ENCODE measurements at regions not wholly inside any gene's neighbourhood (a gene's known extent, or its start where the extent isn't known, plus 50 kb on each side); places are given as distances from the start of the nearest gene placed in this dataset.
A peak's percentile ranks its signal among the peaks of the same experiment; 100 is the strongest.

- H3K36me3 ChIP-seq (replicated peaks in 1 of 2; ENCODE audit: control insufficient read depth in 2 of 2, insufficient read depth in 2 of 2, low read length in 2 of 2): peaks cover 0 to 2% of the 10 kb centered on the region in 2 donors
- no peak overlapping the region for H3K27ac ChIP-seq (replicated peaks; ENCODE audit: low read length)
- no peak overlapping the region for H2BK12ac ChIP-seq (ENCODE audit: low read length)
- H3K9me3 ChIP-seq (replicated peaks in 1 of 2; ENCODE audit: control insufficient read depth in 2 of 2, insufficient read depth in 1 of 2, low read depth in 1 of 2, low read length in 2 of 2): peaks cover 2 to 6% of the 10 kb centered on the region in 2 donors
- no peak overlapping the region for H2AK5ac ChIP-seq (ENCODE audit: low read depth, low read length)
- no peak overlapping the region for H3K4me2 ChIP-seq (ENCODE audit: insufficient read depth, low read length, poor library complexity, severe bottlenecking)
- no peaks in the 10 kb centered on the region for H3K79me1 ChIP-seq (ENCODE audit: low read depth, low read length)
- DNase-seq (ENCODE audit: low spot score): no peak
- H3K4me3 ChIP-seq (ENCODE audit: low read length in 2 of 2): no peak overlapping the region
- no peak overlapping the region for H2BK120ac ChIP-seq (ENCODE audit: low read depth, low read length)
- no peak overlapping the region for H3K4ac ChIP-seq (ENCODE audit: low read length)
- no peak overlapping the region for H3K14ac ChIP-seq (ENCODE audit: low read length)
- H4K8ac ChIP-seq (ENCODE audit: low read depth, low read length): no peak overlapping the region
- no peak overlapping the region for H2BK15ac ChIP-seq (ENCODE audit: low read length)
- H3K27me3 ChIP-seq (ENCODE audit: control insufficient read depth in 3 of 3, insufficient read depth in 3 of 3, low read depth in 1 of 3, low read length in 3 of 3): peaks cover 0 to 4% (median 0%) of the 10 kb centered on the region in 3 experiments
- no peak overlapping the region for H4K91ac ChIP-seq (ENCODE audit: low read depth, low read length, poor library complexity)
- H3K18ac ChIP-seq (ENCODE audit: low read length): no peak overlapping the region
- WGBS, 2 donors (ENCODE audit: extremely low coverage in 2 of 2, insufficient read length in 2 of 2, insufficient replicate concordance in 1 of 2): no CpG with 5 or more reads among the region's 2 CpGs
- H3K4me1 ChIP-seq (ENCODE audit: control insufficient read depth in 2 of 2, insufficient read depth in 1 of 2, low read depth in 1 of 2, low read length in 2 of 2): peaks cover 0 to 3% of the 10 kb centered on the region in 2 donors
- H2AFZ ChIP-seq (ENCODE audit: low read length): no peak overlapping the region
- no peak overlapping the region for H3K23ac ChIP-seq (ENCODE audit: low read depth, low read length, poor library complexity)
- H2BK5ac ChIP-seq (ENCODE audit: low read length): no peak overlapping the region
- no peak overlapping the region for H3K9ac ChIP-seq (ENCODE audit: low read depth, low read length, poor library complexity)
Observed at GRCh38 chr10:71912431-71912830, 51.8 kb upstream of the CHST3 start.

- H3K36me3 ChIP-seq (replicated peaks in 1 of 2; ENCODE audit: control insufficient read depth in 2 of 2, insufficient read depth in 2 of 2, low read length in 2 of 2): peaks cover 0 to 2% of the 10 kb centered on the region in 2 donors
- H4K8ac ChIP-seq (ENCODE audit: low read depth, low read length): no peak overlapping the region
- WGBS, 2 donors (ENCODE audit: extremely low coverage in 2 of 2, insufficient read length in 2 of 2, insufficient replicate concordance in 1 of 2): no CpG with 5 or more reads among the region's 10 CpGs
- no peak overlapping the region for H3K27ac ChIP-seq (replicated peaks; ENCODE audit: low read length)
- no peak for DNase-seq (ENCODE audit: low spot score)
- no peak overlapping the region for H2BK15ac ChIP-seq (ENCODE audit: low read length)
- H3K27me3 ChIP-seq (ENCODE audit: control insufficient read depth in 3 of 3, insufficient read depth in 3 of 3, low read depth in 1 of 3, low read length in 3 of 3): peaks cover 0 to 4% (median 0%) of the 10 kb centered on the region in 3 experiments
- peaks cover 2 to 7% of the 10 kb centered on the region in 2 donors for H3K9me3 ChIP-seq (replicated peaks in 1 of 2; ENCODE audit: control insufficient read depth in 2 of 2, insufficient read depth in 1 of 2, low read depth in 1 of 2, low read length in 2 of 2)
- peak overlapping the region; percentile 6 for H2AFZ ChIP-seq (ENCODE audit: low read length)
- H3K18ac ChIP-seq (ENCODE audit: low read length): peak overlapping the region; percentile 2
- H3K4me1 ChIP-seq (ENCODE audit: control insufficient read depth in 2 of 2, insufficient read depth in 1 of 2, low read depth in 1 of 2, low read length in 2 of 2): peaks cover 0 to 3% of the 10 kb centered on the region in 2 donors
- no peak overlapping the region for H4K91ac ChIP-seq (ENCODE audit: low read depth, low read length, poor library complexity)
- no peak overlapping the region for H2AK5ac ChIP-seq (ENCODE audit: low read depth, low read length)
- H3K14ac ChIP-seq (ENCODE audit: low read length): no peak overlapping the region
- no peak overlapping the region for H3K4me3 ChIP-seq (ENCODE audit: low read length in 2 of 2)
- H3K23ac ChIP-seq (ENCODE audit: low read depth, low read length, poor library complexity): no peak overlapping the region
- no peak overlapping the region for H2BK120ac ChIP-seq (ENCODE audit: low read depth, low read length)
- H2BK5ac ChIP-seq (ENCODE audit: low read length): no peak overlapping the region
- no peak overlapping the region for H3K4ac ChIP-seq (ENCODE audit: low read length)
- no peak overlapping the region for H3K4me2 ChIP-seq (ENCODE audit: insufficient read depth, low read length, poor library complexity, severe bottlenecking)
- H3K9ac ChIP-seq (ENCODE audit: low read depth, low read length, poor library complexity): no peak overlapping the region
- H2BK12ac ChIP-seq (ENCODE audit: low read length): no peak overlapping the region
- H3K79me1 ChIP-seq (ENCODE audit: low read depth, low read length): no peaks in the 10 kb centered on the region
Observed at GRCh38 chr10:71911296-71911953, 52.8 kb upstream of the CHST3 start.

DNA sequence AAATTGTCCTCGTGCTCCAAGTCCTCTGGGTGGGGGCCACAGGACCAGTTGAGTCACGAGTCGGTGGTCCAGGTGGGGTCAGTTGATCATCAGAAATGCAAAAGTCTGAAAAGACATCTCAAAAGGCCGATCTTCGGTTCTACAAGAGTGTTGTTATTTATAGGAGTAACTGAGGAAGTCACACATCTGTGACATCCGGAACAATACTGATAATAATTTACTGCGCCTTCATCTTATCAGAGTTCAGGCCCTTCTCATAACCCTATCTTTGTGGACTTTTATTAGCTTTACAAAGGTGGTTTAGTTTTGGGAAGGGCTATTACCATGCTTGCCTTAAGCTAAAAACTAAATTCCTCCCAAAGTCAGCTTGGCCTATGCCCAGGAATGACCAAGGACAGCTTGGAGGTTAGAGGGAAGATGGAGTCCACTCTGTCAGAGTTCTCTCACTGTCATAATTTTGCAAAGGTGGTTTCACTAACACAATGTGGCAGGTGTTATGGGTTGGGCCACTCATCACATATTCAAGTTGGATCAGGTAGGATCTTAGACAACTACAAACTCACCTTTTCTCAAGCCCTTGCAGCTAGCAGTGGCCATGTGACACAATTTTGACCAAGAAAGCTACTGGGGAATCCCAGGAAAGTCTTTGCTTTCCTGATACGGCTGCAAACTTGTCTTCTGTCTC lies 54.7 kb upstream of the CHST3 start:
- Histone ChIP-seq H3K4me1 (ENCODE audit: control insufficient read depth in 2 of 2, insufficient read depth in 1 of 2, low read depth in 1 of 2, low read length in 2 of 2) (peaks cover 0 to 3% of the 10 kb centered on the region in 2 donors), H2BK15ac (ENCODE audit: low read length) (no peak overlapping the region), H4K91ac (ENCODE audit: low read depth, low read length, poor library complexity) (no peak overlapping the region), H2BK5ac (ENCODE audit: low read length) (no peak overlapping the region), H3K79me1 (ENCODE audit: low read depth, low read length) (no peaks in the 10 kb centered on the region), H2AK5ac (ENCODE audit: low read depth, low read length) (no peak overlapping the region), H3K27me3 (ENCODE audit: control insufficient read depth in 3 of 3, insufficient read depth in 3 of 3, low read depth in 1 of 3, low read length in 3 of 3) (peaks cover 0 to 4% (median 0%) of the 10 kb centered on the region in 3 experiments), H4K8ac (ENCODE audit: low read depth, low read length) (no peak overlapping the region), H2AFZ (ENCODE audit: low read length) (no peak overlapping the region), H3K4ac (ENCODE audit: low read length) (no peak overlapping the region), H2BK120ac (ENCODE audit: low read depth, low read length) (no peak overlapping the region), H3K9ac (ENCODE audit: low read depth, low read length, poor library complexity) (no peak overlapping the region), H3K14ac (ENCODE audit: low read length) (no peak overlapping the region), H3K4me2 (ENCODE audit: insufficient read depth, low read length, poor library complexity, severe bottlenecking) (no peak overlapping the region), H3K18ac (ENCODE audit: low read length) (no peak overlapping the region), H3K23ac (ENCODE audit: low read depth, low read length, poor library complexity) (no peak overlapping the region), H3K27ac (replicated peaks; ENCODE audit: low read length) (no peak overlapping the region), H3K36me3 (replicated peaks in 1 of 2; ENCODE audit: control insufficient read depth in 2 of 2, insufficient read depth in 2 of 2, low read length in 2 of 2) (no peaks in the 10 kb centered on the region), H2BK12ac (ENCODE audit: low read length) (no peak overlapping the region), H3K4me3 (ENCODE audit: low read length in 2 of 2) (no peak overlapping the region), H3K9me3 (replicated peaks in 1 of 2; ENCODE audit: control insufficient read depth in 2 of 2, insufficient read depth in 1 of 2, low read depth in 1 of 2, low read length in 2 of 2) (peaks cover 2 to 5% of the 10 kb centered on the region in 2 donors)
- WGBS, 2 donors (ENCODE audit: extremely low coverage in 2 of 2, insufficient read length in 2 of 2, insufficient replicate concordance in 1 of 2): no CpG with 5 or more reads among the region's 8 CpGs
- no peak for DNase-seq (ENCODE audit: low spot score)

- no peak overlapping the region for H3K14ac ChIP-seq (ENCODE audit: low read length)
- no peak for DNase-seq (ENCODE audit: low spot score)
- no peak overlapping the region for H2BK5ac ChIP-seq (ENCODE audit: low read length)
- no peak overlapping the region for H3K4me3 ChIP-seq (ENCODE audit: low read length in 2 of 2)
- no peak overlapping the region for H4K8ac ChIP-seq (ENCODE audit: low read depth, low read length)
- no peak overlapping the region for H3K18ac ChIP-seq (ENCODE audit: low read length)
- no peak overlapping the region for H3K4me2 ChIP-seq (ENCODE audit: insufficient read depth, low read length, poor library complexity, severe bottlenecking)
- no peak overlapping the region for H2BK120ac ChIP-seq (ENCODE audit: low read depth, low read length)
- H2AFZ ChIP-seq (ENCODE audit: low read length): no peak overlapping the region
- no peak overlapping the region for H3K27ac ChIP-seq (replicated peaks; ENCODE audit: low read length)
- no peaks in the 10 kb centered on the region for H3K36me3 ChIP-seq (replicated peaks in 1 of 2; ENCODE audit: control insufficient read depth in 2 of 2, insufficient read depth in 2 of 2, low read length in 2 of 2)
- WGBS, 2 donors (ENCODE audit: extremely low coverage in 2 of 2, insufficient read length in 2 of 2, insufficient replicate concordance in 1 of 2): no CpG with 5 or more reads among the region's 5 CpGs
- H3K9me3 ChIP-seq (replicated peaks in 1 of 2; ENCODE audit: control insufficient read depth in 2 of 2, insufficient read depth in 1 of 2, low read depth in 1 of 2, low read length in 2 of 2): peaks cover 2 to 5% of the 10 kb centered on the region in 2 donors
- no peak overlapping the region for H3K23ac ChIP-seq (ENCODE audit: low read depth, low read length, poor library complexity)
- no peak overlapping the region for H2AK5ac ChIP-seq (ENCODE audit: low read depth, low read length)
- no peak overlapping the region for H4K91ac ChIP-seq (ENCODE audit: low read depth, low read length, poor library complexity)
- no peak overlapping the region for H3K4ac ChIP-seq (ENCODE audit: low read length)
- H2BK12ac ChIP-seq (ENCODE audit: low read length): no peak overlapping the region
- no peak overlapping the region for H3K9ac ChIP-seq (ENCODE audit: low read depth, low read length, poor library complexity)
- peaks cover 0 to 4% (median 0%) of the 10 kb centered on the region in 3 experiments for H3K27me3 ChIP-seq (ENCODE audit: control insufficient read depth in 3 of 3, insufficient read depth in 3 of 3, low read depth in 1 of 3, low read length in 3 of 3)
- H3K4me1 ChIP-seq (ENCODE audit: control insufficient read depth in 2 of 2, insufficient read depth in 1 of 2, low read depth in 1 of 2, low read length in 2 of 2): peaks cover 0 to 3% of the 10 kb centered on the region in 2 donors
- no peak overlapping the region for H2BK15ac ChIP-seq (ENCODE audit: low read length)
- H3K79me1 ChIP-seq (ENCODE audit: low read depth, low read length): no peaks in the 10 kb centered on the region
Observed at GRCh38 chr10:71908998-71909397, 55.2 kb upstream of the CHST3 start.

All from neuronal stem cell (in vitro differentiated cells).